ENCODE measurements at regions not wholly inside any gene's neighbourhood (a gene's known extent, or its start where the extent isn't known, plus 50 kb on each side); places are given as distances from the start of the nearest gene placed in this dataset.

DNA sequence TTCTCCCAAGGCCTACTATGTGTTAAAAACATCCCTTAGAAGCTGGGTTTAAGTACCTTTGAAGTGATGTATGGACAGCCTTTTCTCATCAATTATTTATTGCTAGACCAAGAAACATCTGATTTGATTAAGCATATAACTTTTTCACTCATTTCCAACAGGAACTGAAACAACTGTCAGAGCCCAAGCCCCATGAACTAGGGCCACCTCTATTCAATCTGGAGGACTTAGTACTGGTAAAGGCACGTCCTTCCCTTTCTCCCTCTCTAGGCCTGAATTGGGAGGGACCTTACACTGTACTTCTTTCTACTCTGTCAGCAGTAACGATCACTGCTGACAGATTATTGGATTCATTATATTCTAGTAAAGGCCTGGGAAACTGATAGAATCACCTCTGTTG is 612.0 kb upstream of the CDH8 start:
- in situ Hi-C loops (cut with HindIII; ENCODE audit: low pct_unique_long_range_greater_than_20kb, low sequenced_read_pairs): no loop called here
- Histone ChIP-seq H3K4me1 (ENCODE audit: control insufficient read depth, insufficient read depth, low read length) (no peaks in the 10 kb centered on the region), H3K9me3 (ENCODE audit: control insufficient read depth, insufficient read depth, low read depth, low read length) (no peaks in the 10 kb centered on the region), H3K4me3 (ENCODE audit: low read depth in 2 of 2, low read length in 2 of 2) (no peak overlapping the region), H3K27ac (ENCODE audit: low read length) (no peak overlapping the region), H3K27me3 (ENCODE audit: control insufficient read depth, insufficient read depth, low read length) (no peaks in the 10 kb centered on the region), H3K36me3 (ENCODE audit: control insufficient read depth, insufficient read depth, low read length) (no peaks in the 10 kb centered on the region)
- BruUV-seq (replicated peaks): no TSS peak
- ChIA-PET CTCF (no interaction called here), POLR2A (no interaction called here)
- intact Hi-C loops (cut with micrococcal nuclease; ENCODE audit: unreplicated experiment): no loop called here
- ATAC-seq: no peak
- TF ChIP-seq, protein P1, sequence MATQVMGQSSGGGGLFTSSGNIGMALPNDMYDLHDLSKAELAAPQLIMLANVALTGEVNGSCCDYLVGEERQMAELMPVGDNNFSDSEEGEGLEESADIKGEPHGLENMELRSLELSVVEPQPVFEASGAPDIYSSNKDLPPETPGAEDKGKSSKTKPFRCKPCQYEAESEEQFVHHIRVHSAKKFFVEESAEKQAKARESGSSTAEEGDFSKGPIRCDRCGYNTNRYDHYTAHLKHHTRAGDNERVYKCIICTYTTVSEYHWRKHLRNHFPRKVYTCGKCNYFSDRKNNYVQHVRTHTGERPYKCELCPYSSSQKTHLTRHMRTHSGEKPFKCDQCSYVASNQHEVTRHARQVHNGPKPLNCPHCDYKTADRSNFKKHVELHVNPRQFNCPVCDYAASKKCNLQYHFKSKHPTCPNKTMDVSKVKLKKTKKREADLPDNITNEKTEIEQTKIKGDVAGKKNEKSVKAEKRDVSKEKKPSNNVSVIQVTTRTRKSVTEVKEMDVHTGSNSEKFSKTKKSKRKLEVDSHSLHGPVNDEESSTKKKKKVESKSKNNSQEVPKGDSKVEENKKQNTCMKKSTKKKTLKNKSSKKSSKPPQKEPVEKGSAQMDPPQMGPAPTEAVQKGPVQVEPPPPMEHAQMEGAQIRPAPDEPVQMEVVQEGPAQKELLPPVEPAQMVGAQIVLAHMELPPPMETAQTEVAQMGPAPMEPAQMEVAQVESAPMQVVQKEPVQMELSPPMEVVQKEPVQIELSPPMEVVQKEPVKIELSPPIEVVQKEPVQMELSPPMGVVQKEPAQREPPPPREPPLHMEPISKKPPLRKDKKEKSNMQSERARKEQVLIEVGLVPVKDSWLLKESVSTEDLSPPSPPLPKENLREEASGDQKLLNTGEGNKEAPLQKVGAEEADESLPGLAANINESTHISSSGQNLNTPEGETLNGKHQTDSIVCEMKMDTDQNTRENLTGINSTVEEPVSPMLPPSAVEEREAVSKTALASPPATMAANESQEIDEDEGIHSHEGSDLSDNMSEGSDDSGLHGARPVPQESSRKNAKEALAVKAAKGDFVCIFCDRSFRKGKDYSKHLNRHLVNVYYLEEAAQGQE (IDR thresholded peaks at IDR 0.05; ENCODE audit: insufficient read depth in 1 of 2, low read depth in 2 of 2, low read length in 1 of 2): no peak
- TF ChIP-seq POLR2AphosphoS5 (IDR thresholded peaks at IDR 0.05; ENCODE audit: low read depth, low read length) (no peak), TCF7L2 (IDR thresholded peaks at IDR 0.05; ENCODE audit: low read depth, low read length) (no peak), SIN3A (IDR thresholded peaks at IDR 0.05; ENCODE audit: borderline replicate concordance, insufficient read depth, low read depth, low read length) (no peak)
- TF ChIP-seq, protein P2, sequence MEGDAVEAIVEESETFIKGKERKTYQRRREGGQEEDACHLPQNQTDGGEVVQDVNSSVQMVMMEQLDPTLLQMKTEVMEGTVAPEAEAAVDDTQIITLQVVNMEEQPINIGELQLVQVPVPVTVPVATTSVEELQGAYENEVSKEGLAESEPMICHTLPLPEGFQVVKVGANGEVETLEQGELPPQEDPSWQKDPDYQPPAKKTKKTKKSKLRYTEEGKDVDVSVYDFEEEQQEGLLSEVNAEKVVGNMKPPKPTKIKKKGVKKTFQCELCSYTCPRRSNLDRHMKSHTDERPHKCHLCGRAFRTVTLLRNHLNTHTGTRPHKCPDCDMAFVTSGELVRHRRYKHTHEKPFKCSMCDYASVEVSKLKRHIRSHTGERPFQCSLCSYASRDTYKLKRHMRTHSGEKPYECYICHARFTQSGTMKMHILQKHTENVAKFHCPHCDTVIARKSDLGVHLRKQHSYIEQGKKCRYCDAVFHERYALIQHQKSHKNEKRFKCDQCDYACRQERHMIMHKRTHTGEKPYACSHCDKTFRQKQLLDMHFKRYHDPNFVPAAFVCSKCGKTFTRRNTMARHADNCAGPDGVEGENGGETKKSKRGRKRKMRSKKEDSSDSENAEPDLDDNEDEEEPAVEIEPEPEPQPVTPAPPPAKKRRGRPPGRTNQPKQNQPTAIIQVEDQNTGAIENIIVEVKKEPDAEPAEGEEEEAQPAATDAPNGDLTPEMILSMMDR (IDR thresholded peaks at IDR 0.05): no peak
- no peak for DNase-seq (ENCODE audit: low read depth, low spot score)

DNA sequence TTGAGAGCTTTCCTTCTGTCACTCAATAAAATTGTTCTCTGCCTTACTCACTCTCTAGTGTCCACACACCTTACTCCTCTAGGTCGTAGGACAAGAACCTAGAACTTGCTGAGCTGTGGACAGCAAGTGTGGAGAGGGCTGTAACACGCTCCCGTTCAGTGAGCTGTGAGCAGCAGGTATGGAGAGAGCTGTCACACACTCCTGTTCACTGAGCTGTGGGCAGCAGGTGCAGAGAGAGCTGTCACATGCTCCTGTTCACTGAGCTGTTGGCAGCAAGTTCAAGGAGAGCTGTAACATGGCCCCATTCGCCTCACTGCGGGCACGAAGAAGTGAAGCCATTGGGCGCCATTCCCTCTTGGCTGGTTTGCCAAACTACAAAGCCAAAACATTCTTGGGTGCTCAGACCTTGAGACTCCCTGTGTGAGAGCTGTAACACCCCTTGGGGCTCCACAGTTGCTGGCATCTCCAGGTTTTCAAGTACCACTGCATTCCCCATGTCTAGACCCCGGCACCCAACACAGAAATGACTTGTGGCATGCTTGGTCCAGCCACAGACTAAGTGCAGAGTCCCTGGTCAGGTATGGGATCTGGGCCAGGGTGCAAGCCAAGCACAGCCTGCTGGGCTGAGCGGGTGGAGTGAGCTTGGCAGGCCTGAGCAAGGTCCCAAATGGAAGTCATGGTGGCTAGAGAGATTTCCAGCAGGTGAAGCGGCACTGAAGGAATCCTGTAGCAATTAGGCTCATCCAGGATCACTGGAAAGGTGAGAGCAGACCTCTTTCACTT is 608.0 kb upstream of the CDH8 start:
- in situ Hi-C loops (cut with HindIII; ENCODE audit: low pct_unique_long_range_greater_than_20kb, low sequenced_read_pairs) (no loop called here), intact Hi-C loops (cut with micrococcal nuclease; ENCODE audit: unreplicated experiment) (no loop called here)
- no peak for TF ChIP-seq TCF7L2 (IDR thresholded peaks at IDR 0.05; ENCODE audit: low read depth, low read length)
- TF ChIP-seq, protein P2 (IDR thresholded peaks at IDR 0.05): no peak
- TF ChIP-seq SIN3A (IDR thresholded peaks at IDR 0.05; ENCODE audit: borderline replicate concordance, insufficient read depth, low read depth, low read length): no peak
- TF ChIP-seq POLR2AphosphoS5 (IDR thresholded peaks at IDR 0.05; ENCODE audit: low read depth, low read length): no peak
- TF ChIP-seq, protein P1 (IDR thresholded peaks at IDR 0.05; ENCODE audit: insufficient read depth in 1 of 2, low read depth in 2 of 2, low read length in 1 of 2): no peak
- ChIA-PET CTCF (no interaction called here), POLR2A (no interaction called here)
- no peak for DNase-seq (ENCODE audit: low read depth, low spot score)
- Histone ChIP-seq H3K4me3 (ENCODE audit: low read depth in 2 of 2, low read length in 2 of 2) (no peak overlapping the region), H3K4me1 (ENCODE audit: control insufficient read depth, insufficient read depth, low read length) (no peaks in the 10 kb centered on the region), H3K27ac (ENCODE audit: low read length) (no peak overlapping the region), H3K9me3 (ENCODE audit: control insufficient read depth, insufficient read depth, low read depth, low read length) (no peaks in the 10 kb centered on the region), H3K36me3 (ENCODE audit: control insufficient read depth, insufficient read depth, low read length) (no peaks in the 10 kb centered on the region), H3K27me3 (ENCODE audit: control insufficient read depth, insufficient read depth, low read length) (no peaks in the 10 kb centered on the region)
- no peak for ATAC-seq
- no TSS peak for BruUV-seq (replicated peaks)
